Neutrophil (primary cell): ENCODE measurements at regions not wholly inside any gene's neighbourhood (a gene's known extent, or its start where the extent isn't known, plus 50 kb on each side); places are given as distances from the start of the nearest gene placed in this dataset.

Experiments used
- H3K27ac ChIP-seq: fragments of 200-600 bp; sonication (generic); 2 replicates; pipeline ENCODE4 v1.5.1; 2016; ENCODE audit warnings: mild to moderate bottlenecking, moderate library complexity
- H3K27me3 ChIP-seq: fragments of 200-600 bp; sonication (generic); 2 replicates; pipeline ENCODE4 v1.6.0; 2016; ENCODE audit warnings: mild to moderate bottlenecking
- H3K36me3 ChIP-seq: fragments of 200-600 bp; sonication (generic); 2 replicates; pipeline ENCODE4 v1.5.1; 2017
- H3K4me1 ChIP-seq, 2 experiments: fragments of 200-600 bp in 1 of 2; sonication (generic) in 1 of 2; 1 replicate in 1 of 2; 2 replicates in 1 of 2; pipeline versions ENCODE4 v1.5.1 to v1.6.1; 2013 to 2016; ENCODE audit warnings: low read depth in 1 of 2, low read length in 1 of 2, mild to moderate bottlenecking in 1 of 2, moderate library complexity in 1 of 2; ENCODE audit not compliant: control insufficient read depth in 1 of 2, insufficient read depth in 1 of 2
- H3K4me3 ChIP-seq, 2 experiments: fragments of 200-600 bp in 1 of 2; sonication (generic) in 1 of 2; 1 replicate in 1 of 2; 2 replicates in 1 of 2; pipeline ENCODE4 v1.5.1; 2013 to 2016; ENCODE audit warnings: low read depth in 1 of 2, low read length in 1 of 2, mild to moderate bottlenecking in 1 of 2, moderate library complexity in 1 of 2
- H3K9me3 ChIP-seq: fragments of 200-600 bp; sonication (generic); 2 replicates; pipeline ENCODE4 v1.5.1; 2016
- TF ChIP-seq, protein P1 (sequence below): fragments of 200-600 bp; sonication (generic); IDR thresholded peaks from 2 replicates; pipeline ENCODE4 v1.5.1; 2016; ENCODE audit warnings: antibody characterized with exemption

DNA sequence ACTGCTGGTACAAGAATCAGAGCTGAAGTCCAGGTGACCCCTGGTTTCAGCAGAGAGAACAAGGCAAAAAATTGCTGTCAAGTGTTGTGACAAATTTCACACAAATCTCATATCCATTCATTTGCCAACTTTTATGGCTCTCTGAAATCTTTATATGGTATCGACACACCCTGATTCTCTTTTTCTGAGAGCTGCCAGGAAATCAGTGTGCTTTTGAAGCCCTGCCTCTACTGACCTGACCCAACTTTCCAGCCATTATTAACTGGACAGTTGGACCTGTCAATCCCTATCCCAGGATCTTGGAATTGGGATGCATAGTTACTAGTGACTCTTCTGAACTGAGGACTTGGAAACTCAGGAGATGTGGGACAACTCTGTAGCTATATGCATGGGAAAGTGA, 288.2 kb upstream of the GADL1 start:
- TF ChIP-seq, protein P1, sequence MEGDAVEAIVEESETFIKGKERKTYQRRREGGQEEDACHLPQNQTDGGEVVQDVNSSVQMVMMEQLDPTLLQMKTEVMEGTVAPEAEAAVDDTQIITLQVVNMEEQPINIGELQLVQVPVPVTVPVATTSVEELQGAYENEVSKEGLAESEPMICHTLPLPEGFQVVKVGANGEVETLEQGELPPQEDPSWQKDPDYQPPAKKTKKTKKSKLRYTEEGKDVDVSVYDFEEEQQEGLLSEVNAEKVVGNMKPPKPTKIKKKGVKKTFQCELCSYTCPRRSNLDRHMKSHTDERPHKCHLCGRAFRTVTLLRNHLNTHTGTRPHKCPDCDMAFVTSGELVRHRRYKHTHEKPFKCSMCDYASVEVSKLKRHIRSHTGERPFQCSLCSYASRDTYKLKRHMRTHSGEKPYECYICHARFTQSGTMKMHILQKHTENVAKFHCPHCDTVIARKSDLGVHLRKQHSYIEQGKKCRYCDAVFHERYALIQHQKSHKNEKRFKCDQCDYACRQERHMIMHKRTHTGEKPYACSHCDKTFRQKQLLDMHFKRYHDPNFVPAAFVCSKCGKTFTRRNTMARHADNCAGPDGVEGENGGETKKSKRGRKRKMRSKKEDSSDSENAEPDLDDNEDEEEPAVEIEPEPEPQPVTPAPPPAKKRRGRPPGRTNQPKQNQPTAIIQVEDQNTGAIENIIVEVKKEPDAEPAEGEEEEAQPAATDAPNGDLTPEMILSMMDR = no peak
- Histone ChIP-seq H3K4me3 (no peak overlapping the region), H3K4me1 (no peaks in the 10 kb centered on the region), H3K27me3 (no peaks in the 10 kb centered on the region), H3K36me3 (no peaks in the 10 kb centered on the region), H3K27ac (no peak overlapping the region), H3K9me3 (no peaks in the 10 kb centered on the region)

- H3K9me3 ChIP-seq = no peaks in the 10 kb centered on the region
- H3K27ac ChIP-seq = no peak overlapping the region
- H3K4me1 ChIP-seq = no peaks in the 10 kb centered on the region
- H3K4me3 ChIP-seq = no peak overlapping the region
- H3K27me3 ChIP-seq = no peaks in the 10 kb centered on the region
- TF ChIP-seq, protein P1 = no peak
- no peaks in the 10 kb centered on the region for H3K36me3 ChIP-seq
Observed at GRCh38 chr3:31184261-31185061, 290.0 kb upstream of the GADL1 start.

DNA sequence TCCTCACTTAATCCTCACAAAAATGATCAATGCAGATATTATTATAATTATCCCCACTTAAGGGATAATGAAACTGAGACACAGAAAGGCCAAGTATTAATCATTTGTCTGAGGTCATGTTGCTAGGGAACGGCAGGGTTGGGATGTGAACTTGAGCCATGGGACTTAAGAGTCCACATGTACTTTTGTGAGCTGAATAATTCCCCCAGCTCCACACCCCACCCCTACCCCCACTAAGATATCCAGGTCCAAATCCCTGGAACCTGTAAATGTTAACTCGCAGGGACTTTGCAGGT, 290.5 kb upstream of the GADL1 start:
- Histone ChIP-seq H3K27ac (no peak overlapping the region), H3K4me1 (no peaks in the 10 kb centered on the region), H3K27me3 (no peaks in the 10 kb centered on the region), H3K4me3 (no peak overlapping the region), H3K36me3 (no peaks in the 10 kb centered on the region), H3K9me3 (no peaks in the 10 kb centered on the region)
- TF ChIP-seq, protein P1 = no peak

- Histone ChIP-seq H3K9me3 (no peaks in the 10 kb centered on the region), H3K36me3 (no peaks in the 10 kb centered on the region), H3K4me1 (no peaks in the 10 kb centered on the region), H3K27me3 (no peaks in the 10 kb centered on the region), H3K27ac (no peak overlapping the region), H3K4me3 (no peak overlapping the region)
- TF ChIP-seq, protein P1 = no peak
Observed at GRCh38 chr3:31186041-31186440, 291.6 kb upstream of the GADL1 start.

DNA sequence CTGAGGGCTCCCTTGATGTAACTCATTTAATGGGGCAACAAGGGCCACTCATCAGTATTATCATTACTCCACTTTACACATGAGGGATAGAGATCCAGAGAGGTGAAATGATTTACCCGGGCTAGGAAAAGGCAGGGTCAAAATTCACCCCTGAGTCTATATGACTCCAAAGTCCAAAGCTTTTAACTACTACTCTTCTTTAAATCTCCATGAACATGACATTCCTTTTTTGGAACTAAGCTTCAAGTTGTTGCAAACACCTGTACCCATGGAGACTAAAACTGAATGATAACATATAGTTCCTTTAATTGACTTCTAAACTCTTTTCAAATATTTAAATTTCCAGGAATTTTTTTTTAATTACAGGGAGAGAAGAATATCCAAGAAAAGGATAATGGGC, 292.9 kb upstream of the GADL1 start:
- no peaks in the 10 kb centered on the region for H3K4me1 ChIP-seq
- TF ChIP-seq, protein P1 = no peak
- H3K27ac ChIP-seq = no peak overlapping the region
- no peak overlapping the region for H3K4me3 ChIP-seq
- H3K36me3 ChIP-seq = no peaks in the 10 kb centered on the region
- no peaks in the 10 kb centered on the region for H3K9me3 ChIP-seq
- no peaks in the 10 kb centered on the region for H3K27me3 ChIP-seq
